HG02610 (cell line): ENCODE measurements at regions not wholly inside any gene's neighbourhood (a gene's known extent, or its start where the extent isn't known, plus 50 kb on each side); places are given as distances from the start of the nearest gene placed in this dataset.
A peak's percentile ranks its signal among the peaks of the same experiment; 100 is the strongest.
"Not testable (repeated sequence)": the region's sequence is repeated elsewhere in the genome, so short reads cannot be mapped to it uniquely, and the experiment has no call there.

Experiments used
- ATAC-seq: cut with Tn5 transposase; IDR thresholded peaks from one replicate; pipeline ENCODE4 v1.9.1; 2021; ENCODE audit warnings: mild to moderate bottlenecking, moderate library complexity; ENCODE audit not compliant: unreplicated experiment

- peak; percentile 63 for ATAC-seq
These were observed 50.1 kb upstream of the ZNF608 start for GRCh38 chr5:124796495-124796894.

DNA sequence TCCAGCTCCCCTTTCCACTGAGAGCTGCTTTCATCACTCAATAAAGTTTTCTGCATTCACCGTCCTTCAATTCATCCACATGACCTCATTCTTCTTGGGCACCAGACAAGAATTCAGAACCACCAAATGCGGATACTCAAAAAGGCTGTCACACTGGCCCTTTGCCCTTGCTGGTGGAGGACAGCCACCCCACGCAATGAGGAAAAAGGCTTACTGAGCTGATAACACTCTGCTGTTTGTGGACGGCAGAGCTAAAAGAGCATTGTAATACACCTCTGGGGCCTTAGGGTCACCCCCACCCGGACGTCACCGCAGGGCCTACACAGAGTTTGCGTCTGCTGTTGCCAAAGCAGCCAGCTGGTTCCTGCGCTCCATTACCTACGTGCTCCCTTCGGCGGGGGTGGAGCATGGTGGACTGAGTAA lies 51.2 kb upstream of the ZNF608 start:
- ATAC-seq: no peak

DNA sequence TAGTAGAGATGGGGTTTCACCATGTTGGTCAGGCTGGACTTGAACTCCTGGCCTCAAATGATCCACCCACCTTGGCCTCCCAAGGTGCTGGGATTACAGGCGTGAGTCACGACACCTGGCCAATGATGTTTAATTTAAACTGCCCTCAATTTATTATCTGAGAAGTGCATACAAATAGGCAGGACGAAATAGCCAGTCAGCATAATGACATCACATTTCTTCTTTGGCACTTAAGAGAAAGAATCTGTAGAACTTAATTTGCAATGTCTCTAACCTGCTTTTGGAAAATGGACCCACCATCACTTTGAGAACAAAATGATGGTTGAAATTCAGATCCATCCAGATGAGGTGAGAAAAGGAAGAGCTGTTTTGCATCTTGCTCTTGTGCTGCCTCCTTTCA lies 52.5 kb upstream of the ZNF608 start:
- ATAC-seq: no peak

DNA sequence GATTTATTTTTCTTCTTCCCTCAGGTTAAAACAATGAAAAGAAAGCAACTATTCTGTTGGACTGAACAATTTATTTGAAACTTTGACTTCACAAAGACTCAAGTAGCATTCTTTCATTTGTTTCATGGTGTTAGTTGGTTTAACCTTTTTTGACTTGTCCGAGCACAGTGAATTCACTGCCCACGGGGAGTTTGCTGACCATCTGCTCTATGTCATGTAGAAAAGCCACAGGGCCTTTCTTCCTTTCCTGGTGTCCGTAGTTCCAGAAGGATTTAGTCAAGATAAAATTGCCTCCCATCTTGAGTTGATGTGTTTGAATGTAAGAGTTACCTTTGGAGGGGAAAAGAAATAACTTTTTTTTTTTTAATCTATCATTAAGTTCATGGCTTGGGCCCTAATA lies 55.1 kb upstream of the ZNF608 start:
- no peak for ATAC-seq

DNA sequence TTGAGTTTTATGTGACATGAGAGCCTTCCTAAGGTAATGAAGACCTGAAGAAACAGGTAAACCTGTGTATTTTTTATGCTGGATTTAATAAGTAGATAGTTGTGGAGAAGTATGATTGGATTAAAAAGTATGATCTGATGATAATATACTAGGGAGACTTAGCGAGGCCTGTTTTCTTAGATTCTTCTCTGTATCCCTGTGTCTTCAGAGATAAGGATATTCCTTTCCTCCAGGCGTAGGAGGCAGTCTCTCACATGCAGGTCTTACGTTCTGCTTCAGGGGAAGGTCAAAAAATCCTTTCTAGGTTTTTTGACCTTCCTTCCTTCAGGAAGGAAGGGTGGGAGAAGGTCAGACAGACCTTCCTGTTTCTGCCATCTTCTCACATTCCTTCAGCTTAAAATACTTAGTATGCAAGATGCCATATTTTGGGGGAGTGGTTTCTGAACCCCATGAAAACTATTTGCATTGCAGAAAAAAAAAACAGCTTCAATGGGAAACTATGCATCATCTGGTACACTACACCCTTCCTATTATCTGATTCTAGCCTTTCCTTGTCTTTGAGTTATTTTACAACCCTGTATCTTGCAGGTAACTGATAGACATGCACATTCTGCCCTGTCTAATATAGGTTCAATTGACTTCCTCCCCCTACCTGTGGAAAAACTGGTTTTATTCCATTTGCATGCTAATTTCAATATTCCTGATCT lies 57.3 kb upstream of the ZNF608 start:
- ATAC-seq: no peak

- no peak for ATAC-seq
These were observed 59.6 kb upstream of the ZNF608 start for GRCh38 chr5:124806026-124806372.

DNA sequence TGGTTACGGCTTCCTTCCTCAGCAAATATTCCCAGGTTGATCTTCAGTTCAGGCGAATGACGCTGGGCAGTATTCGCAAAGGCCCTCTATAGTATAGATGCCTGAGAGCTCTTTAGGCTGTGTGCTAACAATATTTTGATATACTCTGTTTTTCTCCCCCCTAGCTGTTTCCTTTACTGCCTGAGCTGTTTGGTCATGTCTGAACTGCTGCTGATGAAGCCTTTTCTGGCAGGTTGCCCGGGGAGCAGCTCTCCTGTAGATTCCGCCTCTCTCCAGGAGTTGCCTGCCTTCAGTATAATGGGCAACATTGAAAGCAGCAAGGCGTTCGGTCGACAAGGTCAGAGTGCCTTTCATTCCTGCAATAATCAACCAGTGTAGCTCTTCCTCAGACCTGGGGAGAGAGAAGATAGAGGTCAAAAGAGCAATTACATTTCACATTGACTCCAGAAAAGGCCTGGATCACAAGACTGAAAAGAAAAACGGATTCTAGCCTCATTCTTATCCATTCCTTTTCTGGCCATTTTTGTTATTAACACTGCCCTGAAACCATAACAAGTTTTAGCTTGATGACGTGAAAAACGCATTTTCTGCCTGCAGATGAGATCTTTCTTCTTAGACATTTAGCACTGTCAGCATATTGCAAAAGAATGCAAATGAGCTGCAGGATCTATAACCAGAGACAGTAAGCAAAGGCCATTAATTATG lies 60.1 kb upstream of the ZNF608 start:
- no peak for ATAC-seq

- ATAC-seq: no peak
These were observed 62.4 kb upstream of the ZNF608 start for GRCh38 chr5:124808842-124809268.

GRCh38 chr5:124810396-124811006 lies 64.1 kb upstream of the ZNF608 start:
- ATAC-seq: no peak

DNA sequence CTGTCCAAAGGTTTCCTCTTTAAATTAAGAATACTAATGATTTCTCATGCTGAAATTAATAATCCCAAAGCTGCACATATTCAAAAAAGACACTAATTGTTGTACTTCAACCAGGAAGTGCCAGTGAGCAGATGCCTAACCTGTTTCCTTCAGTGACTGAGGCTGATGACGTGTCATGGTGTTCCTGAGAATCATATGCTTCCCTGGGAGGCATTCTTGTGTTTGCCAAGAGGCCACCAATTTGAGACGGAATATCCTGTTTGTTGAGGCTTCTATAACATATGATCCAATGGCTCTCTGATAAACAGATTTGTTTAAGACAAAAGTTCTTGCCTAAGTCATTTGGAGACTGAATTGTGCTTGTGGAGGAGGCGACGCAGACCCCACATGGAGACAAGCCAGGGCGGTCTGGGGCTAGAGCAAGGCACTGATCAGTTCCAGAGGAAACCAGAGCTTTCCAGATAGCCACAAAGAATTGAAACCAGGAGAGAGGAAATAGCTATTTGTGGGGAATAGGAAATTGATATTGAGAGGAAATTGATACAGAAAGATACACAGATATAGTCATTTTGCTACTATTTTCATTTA lies 66.4 kb upstream of the ZNF608 start:
- ATAC-seq: no peak

DNA sequence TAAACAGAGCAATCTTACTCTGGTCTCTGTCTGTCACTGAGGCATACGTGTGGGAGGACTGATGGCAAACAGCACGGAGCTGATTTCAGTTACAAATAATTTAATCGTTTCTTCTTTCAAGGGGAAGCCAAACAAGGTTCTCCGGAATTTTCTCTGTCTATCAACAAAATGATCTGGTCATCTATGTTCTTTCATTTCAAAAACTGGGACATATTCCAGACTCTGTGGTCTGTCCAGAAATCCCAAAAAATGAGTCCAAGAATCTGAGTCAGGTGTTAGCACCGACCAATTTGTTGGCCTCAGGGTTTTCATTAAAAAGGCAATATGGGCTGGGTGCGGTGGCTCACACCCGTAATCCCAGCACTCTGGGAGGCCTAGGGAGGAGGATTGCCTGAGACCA lies 69.9 kb upstream of the ZNF608 start:
- no peak for ATAC-seq

DNA sequence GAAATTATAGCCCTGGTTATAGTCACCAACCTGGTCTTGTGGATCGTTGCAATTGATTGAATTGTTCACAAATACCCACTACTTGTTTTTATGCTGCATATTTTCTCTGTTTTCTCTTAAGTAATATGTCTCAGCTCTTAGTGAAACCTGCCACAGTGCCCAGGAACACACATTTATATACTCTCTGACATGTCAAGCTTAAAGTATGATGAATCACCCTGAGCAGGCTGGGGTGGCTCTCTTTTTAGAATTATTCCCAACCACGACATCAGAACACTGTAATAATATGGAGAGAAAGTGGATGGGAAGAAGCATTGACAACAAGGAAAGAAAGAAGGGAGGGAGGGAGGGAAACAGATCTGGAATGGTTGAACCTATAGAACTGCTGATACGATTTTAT lies 72.8 kb upstream of the ZNF608 start:
- ATAC-seq: no peak

DNA sequence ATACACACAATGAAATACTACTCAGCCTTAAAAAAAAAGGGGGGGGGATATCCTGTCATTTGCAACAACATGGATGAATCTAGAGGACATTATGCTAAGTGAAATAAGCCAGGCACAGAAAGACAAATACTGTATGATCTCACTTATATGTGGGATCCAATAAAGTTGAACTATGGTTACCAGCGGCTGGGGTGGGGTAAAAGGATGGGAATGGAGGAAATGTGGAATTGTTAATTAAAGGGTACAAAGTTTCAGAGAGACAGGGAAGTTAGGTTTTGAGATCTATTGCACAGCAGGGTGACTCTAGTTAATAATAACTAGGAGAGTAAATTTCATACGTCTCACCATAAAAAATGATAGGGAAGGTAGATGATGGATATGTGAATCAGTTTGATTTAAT lies 76.2 kb upstream of the ZNF608 start:
- no peak for ATAC-seq

- no peak for ATAC-seq
These were observed 76.9 kb upstream of the ZNF608 start for GRCh38 chr5:124823380-124823779.

GRCh38 chr5:124824637-124825158 lies 78.3 kb upstream of the ZNF608 start:
- no peak for ATAC-seq

DNA sequence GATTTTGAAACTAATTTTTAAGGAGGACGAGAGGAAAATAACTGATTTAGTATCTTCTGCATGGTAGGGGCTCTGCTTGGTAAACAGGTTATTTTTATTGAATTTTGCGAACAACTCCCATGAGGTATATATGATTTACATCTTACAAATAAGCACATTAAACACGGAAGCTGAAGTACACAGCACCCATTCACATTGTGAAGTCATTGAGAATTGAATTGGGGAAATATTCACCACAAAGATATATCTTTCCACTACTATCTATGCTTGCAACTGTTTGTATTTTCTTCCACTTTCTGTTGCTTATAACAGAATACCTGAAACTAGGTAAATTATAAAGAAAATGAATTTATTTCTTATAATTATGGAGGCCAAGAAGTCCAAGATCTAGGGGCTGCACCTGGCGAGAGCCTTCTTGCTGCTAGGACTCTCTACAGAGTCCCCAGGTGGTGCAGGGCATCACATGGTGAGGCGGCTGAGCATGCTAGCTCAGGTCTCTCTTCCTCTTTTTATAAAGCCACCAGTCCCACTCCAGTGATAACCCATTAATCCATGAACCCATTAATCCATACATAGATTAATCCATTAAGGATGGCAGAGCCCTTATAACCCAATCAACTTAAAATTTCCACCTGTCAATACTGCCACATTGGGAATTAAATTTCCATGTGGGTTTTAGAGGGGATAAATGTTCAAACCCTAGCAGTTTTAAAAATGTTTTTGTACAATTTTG lies 79.0 kb upstream of the ZNF608 start:
- peak; percentile 91 for ATAC-seq

DNA sequence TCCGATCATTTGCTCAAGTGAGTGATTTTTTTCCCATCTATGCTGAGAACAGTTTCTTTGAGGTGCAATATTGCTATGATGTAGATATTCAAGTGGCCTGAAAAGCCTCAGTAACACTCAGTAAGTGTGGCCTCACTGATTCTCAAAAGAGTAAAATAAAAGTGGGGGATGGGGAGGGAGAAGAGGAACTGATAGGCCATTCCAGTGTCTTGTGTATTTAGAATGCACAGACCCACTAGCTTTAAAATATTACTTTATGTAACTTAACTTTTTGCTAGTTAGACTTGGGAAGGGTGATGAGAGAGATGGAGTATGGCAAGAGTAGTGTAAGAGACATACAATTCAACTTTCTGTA lies 79.5 kb upstream of the ZNF608 start:
- peak; percentile 11 for ATAC-seq

DNA sequence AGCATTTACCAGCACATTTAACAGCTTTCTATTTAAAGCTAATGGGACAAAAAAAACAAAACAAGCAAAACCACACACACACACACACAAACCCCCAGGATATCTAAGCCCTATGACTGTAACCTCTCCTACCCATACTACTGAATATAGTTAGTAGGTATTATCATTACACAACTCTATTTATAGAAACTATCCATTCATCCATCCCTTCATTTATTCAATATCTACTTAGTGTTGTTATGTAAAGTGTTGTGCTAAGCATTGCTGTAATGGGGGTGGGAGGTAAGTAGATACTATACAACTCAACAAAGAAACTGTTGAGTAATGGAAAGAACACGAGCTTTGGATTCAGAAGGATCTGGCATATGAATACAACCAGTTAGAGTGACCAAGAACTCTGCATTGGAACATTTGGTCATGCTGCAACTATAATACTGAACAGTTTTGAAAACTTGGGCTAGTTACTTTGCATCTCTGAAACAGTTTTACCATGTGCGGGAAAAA lies 82.3 kb upstream of the ZNF608 start:
- ATAC-seq: no peak

DNA sequence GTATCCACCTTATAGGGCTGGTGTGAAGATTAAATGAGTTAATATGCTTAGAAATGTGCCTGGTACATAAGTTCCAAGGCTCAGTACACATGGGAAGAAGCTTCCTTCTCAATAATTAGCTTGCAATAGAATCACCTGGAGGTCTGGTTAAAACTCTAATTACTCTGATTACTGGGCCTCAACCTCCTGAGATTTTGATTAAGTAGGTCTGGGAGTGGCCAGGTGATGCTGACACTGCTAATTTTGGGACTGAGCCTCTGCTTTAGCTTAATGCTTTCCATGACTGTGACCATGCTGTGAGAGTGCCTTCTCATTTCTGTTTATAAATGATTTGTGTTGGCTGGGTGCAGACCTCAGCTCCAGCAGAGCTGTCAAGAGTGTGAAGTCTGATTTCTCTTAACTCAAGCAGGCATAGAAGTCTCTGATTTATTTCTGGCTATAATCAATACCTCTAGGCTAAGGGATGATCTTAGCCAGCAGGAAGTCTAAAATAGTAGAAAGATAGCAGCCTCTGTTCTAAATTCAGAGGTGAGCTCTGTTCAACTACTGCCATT lies 85.3 kb upstream of the ZNF608 start:
- no peak for ATAC-seq

DNA sequence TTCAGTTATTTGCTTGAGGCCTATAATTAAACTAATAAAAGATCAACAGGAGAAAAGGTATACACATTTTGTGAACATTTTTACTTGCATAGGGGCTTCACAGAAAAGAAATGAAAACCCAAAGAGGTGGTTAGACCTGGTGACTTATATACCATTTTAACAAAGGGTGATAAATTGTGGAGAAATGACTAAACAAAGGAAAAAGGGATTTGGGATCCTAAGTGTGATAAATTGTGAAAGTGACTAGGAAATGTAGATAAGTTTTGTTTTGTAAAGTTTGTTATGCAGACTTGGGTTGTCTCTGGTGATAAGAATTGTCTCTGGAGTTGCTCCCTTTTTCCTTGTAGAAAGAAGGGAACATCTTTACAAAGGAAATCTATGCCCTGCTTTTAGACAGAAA lies 86.1 kb upstream of the ZNF608 start:
- no peak for ATAC-seq

GRCh38 chr5:124836314-124836713 lies 89.9 kb upstream of the ZNF608 start:
- not testable (repeated sequence) for ATAC-seq
